ENCODE measurements at regions not wholly inside any gene's neighbourhood (a gene's known extent, or its start where the extent isn't known, plus 50 kb on each side); places are given as distances from the start of the nearest gene placed in this dataset.

- H3K4me3 ChIP-seq (ENCODE audit: low read depth, low read length): no peak overlapping the region
- DNase-seq (ENCODE audit: low read depth, low spot score): no peak
- in situ Hi-C loops (cut with HindIII; ENCODE audit: low sequenced_read_pairs): no loop called here
- no peak for TF ChIP-seq CTCF (IDR thresholded peaks at IDR 0.05; ENCODE audit: low read depth, low read length)
These were observed 532.4 kb upstream of the FTMT start for GRCh38 chr5:121319292-121319691.

GRCh38 chr5:121325930-121326329 lies 525.8 kb upstream of the FTMT start:
- in situ Hi-C loops (cut with HindIII; ENCODE audit: low sequenced_read_pairs): no loop called here
- no peak for TF ChIP-seq CTCF (IDR thresholded peaks at IDR 0.05; ENCODE audit: low read depth, low read length)
- H3K4me3 ChIP-seq (ENCODE audit: low read depth, low read length): no peak overlapping the region
- peak; percentile 69 for DNase-seq (ENCODE audit: low read depth, low spot score)

DNA sequence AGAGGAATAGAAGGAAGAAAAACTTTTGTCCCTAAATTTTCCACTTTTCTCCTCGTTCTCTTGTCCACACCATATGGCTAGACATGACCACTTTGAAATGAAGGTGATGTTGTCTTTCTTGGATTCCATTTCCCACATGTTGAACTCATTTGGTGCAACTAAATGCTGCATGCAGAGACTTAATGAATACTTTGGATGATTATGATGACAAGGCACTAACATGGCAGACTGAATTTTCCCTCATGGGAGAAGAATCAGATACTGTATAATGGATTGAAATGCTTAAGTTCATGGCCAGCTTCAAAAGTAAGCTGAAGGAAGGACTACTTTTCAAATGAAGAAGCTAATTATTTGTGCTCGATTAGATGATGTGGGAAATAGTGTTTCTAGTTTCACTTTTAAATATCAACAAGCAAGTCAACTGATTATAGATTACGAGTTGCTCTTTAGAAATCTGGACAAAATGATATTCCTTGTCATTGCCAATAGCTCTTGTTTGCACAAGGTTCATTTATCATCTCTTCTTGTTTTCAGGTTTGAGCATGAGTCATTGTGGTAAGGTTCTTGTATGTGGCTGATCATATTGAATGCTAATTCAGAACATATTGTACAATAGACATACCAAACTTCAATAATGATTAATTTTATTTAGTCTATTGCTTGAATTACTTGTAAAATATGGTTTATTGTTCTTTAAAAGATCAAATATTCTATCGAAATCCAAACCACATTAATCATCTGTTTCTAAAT lies 501.3 kb upstream of the FTMT start:
- in situ Hi-C loops (cut with HindIII; ENCODE audit: low sequenced_read_pairs): no loop called here
- no peak for TF ChIP-seq CTCF (IDR thresholded peaks at IDR 0.05; ENCODE audit: low read depth, low read length)
- peak; percentile 24 for DNase-seq (ENCODE audit: low read depth, low spot score)
- no peak overlapping the region for H3K4me3 ChIP-seq (ENCODE audit: low read depth, low read length)

DNA sequence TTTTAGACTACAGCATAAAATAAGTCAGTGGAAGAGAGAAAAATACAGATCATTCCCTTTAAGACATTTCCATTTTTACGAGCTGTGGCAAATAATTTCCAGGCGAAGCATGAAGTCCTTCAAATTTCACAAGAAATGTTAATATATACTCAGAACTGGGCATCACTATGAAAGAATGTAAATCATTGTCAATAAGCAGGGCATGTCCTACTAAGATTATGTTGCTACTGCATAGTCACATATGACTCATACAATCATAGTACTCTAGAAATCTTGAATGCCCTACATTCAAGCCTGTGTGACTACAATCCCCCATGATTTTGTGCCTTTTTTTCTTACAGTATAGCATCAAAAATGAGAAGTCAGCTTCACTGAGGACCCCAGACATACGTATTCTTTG lies 485.2 kb upstream of the FTMT start:
- H3K4me3 ChIP-seq (ENCODE audit: low read depth, low read length): no peak overlapping the region
- in situ Hi-C loops (cut with HindIII; ENCODE audit: low sequenced_read_pairs): no loop called here
- no peak for TF ChIP-seq CTCF (IDR thresholded peaks at IDR 0.05; ENCODE audit: low read depth, low read length)
- DNase-seq (ENCODE audit: low read depth, low spot score): peak; percentile 45

GRCh38 chr5:121373371-121373770 lies 478.3 kb upstream of the FTMT start:
- in situ Hi-C loops (cut with HindIII; ENCODE audit: low sequenced_read_pairs): no loop called here
- H3K4me3 ChIP-seq (ENCODE audit: low read depth, low read length): no peak overlapping the region
- no peak for DNase-seq (ENCODE audit: low read depth, low spot score)
- TF ChIP-seq CTCF (IDR thresholded peaks at IDR 0.05; ENCODE audit: low read depth, low read length): no peak

DNA sequence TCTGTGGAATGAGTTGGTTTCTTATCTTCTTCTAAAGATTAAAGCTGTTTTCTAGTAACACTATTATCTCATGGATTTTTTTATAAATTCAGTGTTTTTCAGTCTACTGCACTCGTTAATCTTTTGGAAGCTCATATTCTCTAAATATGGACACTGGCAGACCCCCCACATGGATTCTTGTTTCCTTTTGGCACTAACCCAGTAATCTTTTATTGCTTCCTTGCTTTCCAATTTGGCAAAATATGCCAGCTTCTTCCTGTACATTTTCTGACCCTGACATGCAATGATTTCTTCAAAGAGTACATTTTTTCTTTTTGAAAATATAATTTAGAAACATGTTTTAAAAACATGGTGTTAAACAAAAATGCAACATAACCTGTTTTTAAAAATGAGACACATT lies 474.2 kb upstream of the FTMT start:
- no peak for TF ChIP-seq CTCF (IDR thresholded peaks at IDR 0.05; ENCODE audit: low read depth, low read length)
- no peak overlapping the region for H3K4me3 ChIP-seq (ENCODE audit: low read depth, low read length)
- in situ Hi-C loops (cut with HindIII; ENCODE audit: low sequenced_read_pairs): no loop called here
- DNase-seq (ENCODE audit: low read depth, low spot score): no peak

All from astrocyte of the spinal cord (primary cell).